GM12878 (cell line): ENCODE measurements at regions not wholly inside any gene's neighbourhood (a gene's known extent, or its start where the extent isn't known, plus 50 kb on each side); places are given as distances from the start of the nearest gene placed in this dataset.

ENCODE experiments used
- ATF2 ChIP-seq: IDR thresholded peaks from 2 replicates; pipeline ENCODE4 v1.6.1; 2012; ENCODE audit warnings: low read length, inconsistent platforms
- CEBPB ChIP-seq, 2 experiments: fragments of 150-350 bp in 1 of 2; IDR thresholded peaks; 2 replicates each; pipeline ENCODE4 v1.6.1; 2012 to 2014; ENCODE audit warnings: low read depth in 2 of 2, low read length in 2 of 2, borderline replicate concordance in 1 of 2, inconsistent platforms in 1 of 2
- EP300 ChIP-seq, 2 experiments: fragments of 150-350 bp in 1 of 2; IDR thresholded peaks; 2 replicates each; pipeline ENCODE4 v1.6.1; 2011 to 2012; ENCODE audit warnings: low read depth in 2 of 2, low read length in 2 of 2, borderline replicate concordance in 1 of 2, improper control_type of control experiment in 1 of 2, inconsistent platforms in 1 of 2; ENCODE audit not compliant: control insufficient read depth in 1 of 2
- MTA3 ChIP-seq: IDR thresholded peaks from 2 replicates; pipeline ENCODE4 v1.6.1; 2012; ENCODE audit warnings: low read length, inconsistent platforms, borderline replicate concordance
- NFYB ChIP-seq: IDR thresholded peaks from 2 replicates; pipeline ENCODE4 v1.6.1; 2011; ENCODE audit warnings: low read depth, mild to moderate bottlenecking, low read length, improper control_type of control experiment, moderate library complexity; ENCODE audit not compliant: insufficient read depth
- POLR2A ChIP-seq: IDR thresholded peaks from 2 replicates; pipeline ENCODE4 v1.6.1; 2011; ENCODE audit warnings: low read depth, mild to moderate bottlenecking, low read length
- PRDM15 ChIP-seq: fragments of 450-650 bp; formaldehyde crosslinking; IDR thresholded peaks from 2 replicates; pipeline ENCODE4 v1.4.0; 2020; ENCODE audit warnings: mild to moderate bottlenecking, moderate library complexity
- RAD21 ChIP-seq: IDR thresholded peaks from 2 replicates; pipeline ENCODE4 v1.6.1; 2011; ENCODE audit warnings: mild to moderate bottlenecking, low read depth, low read length, moderate library complexity; ENCODE audit not compliant: insufficient read depth
- TCF12 ChIP-seq: IDR thresholded peaks from 2 replicates; pipeline ENCODE4 v1.6.1; 2011; ENCODE audit warnings: low read depth, mild to moderate bottlenecking, low read length
- TF ChIP-seq, protein P1 (sequence below): fragments of 450-650 bp; IDR thresholded peaks from 2 replicates; pipeline ENCODE4 v1.6.1; 2014; ENCODE audit warnings: mild to moderate bottlenecking
- TF ChIP-seq, protein P2 (sequence below): IDR thresholded peaks from 2 replicates; pipeline ENCODE4 v1.6.1; 2011; ENCODE audit warnings: low read depth, low read length, improper control_type of control experiment, borderline replicate concordance
- TF ChIP-seq, protein P3 (sequence below): IDR thresholded peaks from 2 replicates; pipeline ENCODE4 v1.6.1; 2011; ENCODE audit warnings: borderline replicate concordance, low read depth, mild to moderate bottlenecking, moderate library complexity, low read length; ENCODE audit not compliant: insufficient read depth, poor library complexity, severe bottlenecking

GRCh38 chr7:52961084-52961483 lies 74.3 kb upstream of the POM121L12 start:
- TF ChIP-seq, protein P1, sequence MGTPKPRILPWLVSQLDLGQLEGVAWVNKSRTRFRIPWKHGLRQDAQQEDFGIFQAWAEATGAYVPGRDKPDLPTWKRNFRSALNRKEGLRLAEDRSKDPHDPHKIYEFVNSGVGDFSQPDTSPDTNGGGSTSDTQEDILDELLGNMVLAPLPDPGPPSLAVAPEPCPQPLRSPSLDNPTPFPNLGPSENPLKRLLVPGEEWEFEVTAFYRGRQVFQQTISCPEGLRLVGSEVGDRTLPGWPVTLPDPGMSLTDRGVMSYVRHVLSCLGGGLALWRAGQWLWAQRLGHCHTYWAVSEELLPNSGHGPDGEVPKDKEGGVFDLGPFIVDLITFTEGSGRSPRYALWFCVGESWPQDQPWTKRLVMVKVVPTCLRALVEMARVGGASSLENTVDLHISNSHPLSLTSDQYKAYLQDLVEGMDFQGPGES: no peak
- TF ChIP-seq, protein P2, sequence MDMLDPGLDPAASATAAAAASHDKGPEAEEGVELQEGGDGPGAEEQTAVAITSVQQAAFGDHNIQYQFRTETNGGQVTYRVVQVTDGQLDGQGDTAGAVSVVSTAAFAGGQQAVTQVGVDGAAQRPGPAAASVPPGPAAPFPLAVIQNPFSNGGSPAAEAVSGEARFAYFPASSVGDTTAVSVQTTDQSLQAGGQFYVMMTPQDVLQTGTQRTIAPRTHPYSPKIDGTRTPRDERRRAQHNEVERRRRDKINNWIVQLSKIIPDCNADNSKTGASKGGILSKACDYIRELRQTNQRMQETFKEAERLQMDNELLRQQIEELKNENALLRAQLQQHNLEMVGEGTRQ: no peak
- no peak for TF ChIP-seq TCF12
- TF ChIP-seq ATF2: no peak
- no peak for TF ChIP-seq RAD21
- no peak for TF ChIP-seq MTA3
- no peak for TF ChIP-seq NFYB
- TF ChIP-seq, protein P3, sequence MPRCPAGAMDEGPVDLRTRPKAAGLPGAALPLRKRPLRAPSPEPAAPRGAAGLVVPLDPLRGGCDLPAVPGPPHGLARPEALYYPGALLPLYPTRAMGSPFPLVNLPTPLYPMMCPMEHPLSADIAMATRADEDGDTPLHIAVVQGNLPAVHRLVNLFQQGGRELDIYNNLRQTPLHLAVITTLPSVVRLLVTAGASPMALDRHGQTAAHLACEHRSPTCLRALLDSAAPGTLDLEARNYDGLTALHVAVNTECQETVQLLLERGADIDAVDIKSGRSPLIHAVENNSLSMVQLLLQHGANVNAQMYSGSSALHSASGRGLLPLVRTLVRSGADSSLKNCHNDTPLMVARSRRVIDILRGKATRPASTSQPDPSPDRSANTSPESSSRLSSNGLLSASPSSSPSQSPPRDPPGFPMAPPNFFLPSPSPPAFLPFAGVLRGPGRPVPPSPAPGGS: no peak
- TF ChIP-seq PRDM15 (CRISPR knock-in tag): no peak
- no peak for TF ChIP-seq CEBPB (IDR thresholded peaks at IDR 0.05; ENCODE audit: borderline replicate concordance in 1 of 2, low read depth in 2 of 2, low read length in 2 of 2)
- no peak for TF ChIP-seq EP300 (IDR thresholded peaks at IDR 0.05; ENCODE audit: borderline replicate concordance in 1 of 2, control insufficient read depth in 1 of 2, low read depth in 2 of 2, low read length in 2 of 2)
- TF ChIP-seq POLR2A: no peak
